HG03103 (cell line): ENCODE measurements at regions not wholly inside any gene's neighbourhood (a gene's known extent, or its start where the extent isn't known, plus 50 kb on each side); places are given as distances from the start of the nearest gene placed in this dataset.
"Not testable (repeated sequence)": the region's sequence is repeated elsewhere in the genome, so short reads cannot be mapped to it uniquely, and the experiment has no call there.

Experiments
- ATAC-seq: cut with Tn5 transposase; IDR thresholded peaks from one replicate; pipeline ENCODE4 v1.9.1; 2021; ENCODE audit warnings: low read depth; ENCODE audit not compliant: unreplicated experiment

- no peak for ATAC-seq
Measured at GRCh38 chr13:47892374-47892773, 108.7 kb downstream of the SUCLA2 start.

- ATAC-seq = no peak
Measured at GRCh38 chr13:47890146-47890814, 110.8 kb downstream of the SUCLA2 start.

GRCh38 chr13:47886314-47886713 is 114.8 kb downstream of the SUCLA2 start:
- ATAC-seq = no peak

- no peak for ATAC-seq
Measured at GRCh38 chr13:47875201-47875600, 125.9 kb downstream of the SUCLA2 start.

GRCh38 chr13:47873987-47874386 is 127.1 kb downstream of the SUCLA2 start:
- not testable (repeated sequence) for ATAC-seq

GRCh38 chr13:47873319-47873718 is 127.8 kb downstream of the SUCLA2 start:
- not testable (repeated sequence) for ATAC-seq

- ATAC-seq = no peak
Measured at GRCh38 chr13:47869776-47870175, 131.3 kb downstream of the SUCLA2 start.

GRCh38 chr13:47865883-47866282 is 135.2 kb downstream of the SUCLA2 start:
- ATAC-seq = no peak

GRCh38 chr13:47862841-47863240 is 138.2 kb downstream of the SUCLA2 start:
- ATAC-seq = no peak

GRCh38 chr13:47859165-47859564 is 141.9 kb downstream of the SUCLA2 start:
- ATAC-seq = no peak

- no peak for ATAC-seq
Measured at GRCh38 chr13:47858042-47859025, 142.7 kb downstream of the SUCLA2 start.

GRCh38 chr13:47853236-47853635 is 147.8 kb downstream of the SUCLA2 start:
- ATAC-seq = no peak

GRCh38 chr13:47846886-47847285 is 154.2 kb downstream of the SUCLA2 start:
- ATAC-seq = no peak

GRCh38 chr13:47845981-47846380 is 155.1 kb downstream of the SUCLA2 start:
- no peak for ATAC-seq

GRCh38 chr13:47843005-47843404 is 158.1 kb downstream of the SUCLA2 start:
- no peak for ATAC-seq

GRCh38 chr13:47841151-47841550 is 159.9 kb downstream of the SUCLA2 start:
- ATAC-seq = no peak

GRCh38 chr13:47837906-47838305 is 163.2 kb downstream of the SUCLA2 start:
- no peak for ATAC-seq

- ATAC-seq = no peak
Measured at GRCh38 chr13:47837104-47837880, 163.8 kb downstream of the SUCLA2 start.

- ATAC-seq = no peak
Measured at GRCh38 chr13:47835470-47836228, 165.4 kb downstream of the SUCLA2 start.

- ATAC-seq = no peak
Measured at GRCh38 chr13:47832458-47832972, 168.6 kb downstream of the SUCLA2 start.
